ENCODE measurements at regions not wholly inside any gene's neighbourhood (a gene's known extent, or its start where the extent isn't known, plus 50 kb on each side); places are given as distances from the start of the nearest gene placed in this dataset.

DNA sequence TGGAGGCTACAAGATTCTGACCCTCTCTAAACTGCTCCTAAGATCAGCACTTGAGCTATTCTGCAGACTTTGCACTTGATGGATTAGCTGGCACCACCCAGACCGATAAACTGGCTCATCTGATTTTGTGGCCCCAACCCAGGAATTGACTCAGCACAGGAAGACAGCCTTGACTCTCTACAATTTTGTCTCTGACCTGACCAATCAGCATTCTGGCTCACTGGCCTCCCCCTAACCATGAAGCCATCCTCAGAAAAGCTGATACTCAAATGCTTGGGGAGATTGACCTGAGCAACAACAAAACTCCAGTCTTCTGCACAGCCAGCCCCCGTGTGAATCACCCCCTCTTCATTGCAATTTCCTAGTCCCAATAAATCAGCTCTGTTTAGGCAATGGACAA lies 195.4 kb upstream of the PPP1R2C start:
- Histone ChIP-seq H3K4me3 (replicated peaks in 1 of 3; ENCODE audit: low read depth in 2 of 3, low read length in 3 of 3) (no peak overlapping the region), H3K79me2 (ENCODE audit: insufficient read depth, low read length) (no peaks in the 10 kb centered on the region), H4K20me1 (ENCODE audit: insufficient read depth, low read length) (no peaks in the 10 kb centered on the region), H3K9me3 (replicated peaks in 1 of 2; ENCODE audit: control insufficient read depth in 1 of 2, insufficient read depth in 1 of 2, low read length in 2 of 2) (no peaks in the 10 kb centered on the region), H3K4me2 (replicated peaks; ENCODE audit: extremely low read depth, low read length, poor library complexity, severe bottlenecking) (no peak overlapping the region), H3K36me3 (replicated peaks in 1 of 2; ENCODE audit: control insufficient read depth in 1 of 2, insufficient read depth in 2 of 2, low read length in 2 of 2) (no peaks in the 10 kb centered on the region), H3K27ac (ENCODE audit: low read depth in 1 of 2, low read length in 2 of 2) (no peak overlapping the region), H2AFZ (ENCODE audit: insufficient read depth, low read depth, low read length, poor library complexity, severe bottlenecking) (no peak overlapping the region), H3K9ac (ENCODE audit: insufficient read depth, low read length, poor library complexity, severe bottlenecking) (no peak overlapping the region), H3K27me3 (ENCODE audit: control insufficient read depth in 2 of 2, insufficient read depth in 2 of 2, low read length in 2 of 2) (no peaks in the 10 kb centered on the region), H3K4me1 (ENCODE audit: control insufficient read depth in 1 of 2, insufficient read depth in 2 of 2, low read length in 2 of 2) (peaks cover 2 to 3% of the 10 kb centered on the region in 2 donors)
- Mint-ChIP-seq H3K4me3 (no peak overlapping the region), H3K27me3 (ENCODE audit: low read depth in 3 of 3) (no peaks in the 10 kb centered on the region), H3K4me1 (no peaks in the 10 kb centered on the region), H3K9me3 (peaks cover 0 to 8% (median 3%) of the 10 kb centered on the region in 7 donors), H3K27ac (no peak overlapping the region), H3K36me3 (no peaks in the 10 kb centered on the region)
- WGBS (ENCODE audit: insufficient coverage): no CpG with 5 or more reads among the region's 2 CpGs
- DNase-seq: no peak
- intact Hi-C loops (cut with micrococcal nuclease): no loop called here
- TF ChIP-seq CTCF (IDR thresholded peaks at IDR 0.05): no peak

DNA sequence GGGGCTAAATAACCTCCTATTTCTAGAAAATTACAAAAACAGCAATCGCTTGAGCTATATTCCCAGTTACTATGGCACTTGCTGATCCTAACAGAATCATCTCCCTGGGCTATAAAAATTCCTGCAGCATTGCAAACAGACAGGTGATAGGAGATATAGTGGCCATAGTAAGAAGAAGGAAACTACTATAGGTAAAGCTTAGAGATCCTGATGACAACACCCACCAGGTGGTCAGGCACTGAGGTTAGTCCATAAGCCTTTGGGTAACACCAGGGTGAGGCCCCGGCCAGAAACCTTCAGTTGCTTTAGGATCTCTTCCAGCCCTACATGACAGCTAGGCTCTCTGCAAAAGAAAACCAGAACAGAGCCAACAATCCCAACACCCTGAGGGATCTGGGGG lies 197.9 kb upstream of the PPP1R2C start:
- WGBS (ENCODE audit: insufficient coverage): no CpG with 5 or more reads among the region's 2 CpGs
- no peaks in the 10 kb centered on the region for H3K27me3 ChIP-seq (ENCODE audit: control insufficient read depth in 2 of 2, insufficient read depth in 2 of 2, low read length in 2 of 2)
- H3K4me2 ChIP-seq (replicated peaks; ENCODE audit: extremely low read depth, low read length, poor library complexity, severe bottlenecking): no peak overlapping the region
- Mint-ChIP-seq H3K4me1 (no peaks in the 10 kb centered on the region), H3K27me3 (ENCODE audit: low read depth in 3 of 3) (peaks cover 0 to 2% (median 0%) of the 10 kb centered on the region in 3 donors), H3K4me3 (no peak overlapping the region), H3K36me3 (no peaks in the 10 kb centered on the region), H3K9me3 (peaks cover 0 to 8% (median 3%) of the 10 kb centered on the region in 7 donors), H3K27ac (no peak overlapping the region)
- H2AFZ ChIP-seq (ENCODE audit: insufficient read depth, low read depth, low read length, poor library complexity, severe bottlenecking): no peak overlapping the region
- H3K9ac ChIP-seq (ENCODE audit: insufficient read depth, low read length, poor library complexity, severe bottlenecking): no peak overlapping the region
- DNase-seq: no peak
- no peaks in the 10 kb centered on the region for H3K36me3 ChIP-seq (replicated peaks in 1 of 2; ENCODE audit: control insufficient read depth in 1 of 2, insufficient read depth in 2 of 2, low read length in 2 of 2)
- no peaks in the 10 kb centered on the region for H4K20me1 ChIP-seq (ENCODE audit: insufficient read depth, low read length)
- H3K4me3 ChIP-seq (replicated peaks in 1 of 3; ENCODE audit: low read depth in 2 of 3, low read length in 3 of 3): no peak overlapping the region
- H3K4me1 ChIP-seq (ENCODE audit: control insufficient read depth in 1 of 2, insufficient read depth in 2 of 2, low read length in 2 of 2): no peaks in the 10 kb centered on the region
- no peaks in the 10 kb centered on the region for H3K9me3 ChIP-seq (replicated peaks in 1 of 2; ENCODE audit: control insufficient read depth in 1 of 2, insufficient read depth in 1 of 2, low read length in 2 of 2)
- no peaks in the 10 kb centered on the region for H3K79me2 ChIP-seq (ENCODE audit: insufficient read depth, low read length)
- TF ChIP-seq CTCF (IDR thresholded peaks at IDR 0.05): no peak
- H3K27ac ChIP-seq (ENCODE audit: low read depth in 1 of 2, low read length in 2 of 2): no peak overlapping the region
- intact Hi-C loops (cut with micrococcal nuclease): no loop called here
